ENCODE measurements at regions not wholly inside any gene's neighbourhood (a gene's known extent, or its start where the extent isn't known, plus 50 kb on each side); places are given as distances from the start of the nearest gene placed in this dataset.

DNA sequence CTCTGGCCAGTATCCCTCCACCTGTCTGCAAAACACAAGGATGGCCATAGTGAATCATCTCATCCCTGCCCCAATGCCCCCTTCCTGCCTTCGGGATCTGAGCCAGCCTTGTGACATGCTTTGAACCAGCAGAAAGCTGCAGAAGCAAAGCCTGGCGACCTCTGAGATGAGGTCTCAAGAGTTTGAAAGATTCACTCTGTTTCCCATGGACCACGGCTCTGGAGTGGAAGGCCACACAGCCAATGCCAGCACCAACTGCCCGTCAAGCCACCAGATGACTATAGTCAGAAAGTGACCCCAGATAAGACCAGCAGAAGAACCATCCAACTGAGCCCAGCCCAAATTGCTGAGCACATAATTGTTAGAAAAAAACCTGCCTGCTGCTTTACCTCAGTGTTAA lies 193.9 kb upstream of the PPP2R2D start:
- TF ChIP-seq, protein P1, sequence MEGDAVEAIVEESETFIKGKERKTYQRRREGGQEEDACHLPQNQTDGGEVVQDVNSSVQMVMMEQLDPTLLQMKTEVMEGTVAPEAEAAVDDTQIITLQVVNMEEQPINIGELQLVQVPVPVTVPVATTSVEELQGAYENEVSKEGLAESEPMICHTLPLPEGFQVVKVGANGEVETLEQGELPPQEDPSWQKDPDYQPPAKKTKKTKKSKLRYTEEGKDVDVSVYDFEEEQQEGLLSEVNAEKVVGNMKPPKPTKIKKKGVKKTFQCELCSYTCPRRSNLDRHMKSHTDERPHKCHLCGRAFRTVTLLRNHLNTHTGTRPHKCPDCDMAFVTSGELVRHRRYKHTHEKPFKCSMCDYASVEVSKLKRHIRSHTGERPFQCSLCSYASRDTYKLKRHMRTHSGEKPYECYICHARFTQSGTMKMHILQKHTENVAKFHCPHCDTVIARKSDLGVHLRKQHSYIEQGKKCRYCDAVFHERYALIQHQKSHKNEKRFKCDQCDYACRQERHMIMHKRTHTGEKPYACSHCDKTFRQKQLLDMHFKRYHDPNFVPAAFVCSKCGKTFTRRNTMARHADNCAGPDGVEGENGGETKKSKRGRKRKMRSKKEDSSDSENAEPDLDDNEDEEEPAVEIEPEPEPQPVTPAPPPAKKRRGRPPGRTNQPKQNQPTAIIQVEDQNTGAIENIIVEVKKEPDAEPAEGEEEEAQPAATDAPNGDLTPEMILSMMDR (IDR thresholded peaks at IDR 0.05; ENCODE audit: low read depth, low read length): no peak
- TF ChIP-seq POLR2A (IDR thresholded peaks at IDR 0.05; ENCODE audit: extremely low read depth, insufficient read length) (no peak), MYC (IDR thresholded peaks at IDR 0.05; ENCODE audit: low read depth, low read length) (no peak)
- TF ChIP-seq, protein P2, sequence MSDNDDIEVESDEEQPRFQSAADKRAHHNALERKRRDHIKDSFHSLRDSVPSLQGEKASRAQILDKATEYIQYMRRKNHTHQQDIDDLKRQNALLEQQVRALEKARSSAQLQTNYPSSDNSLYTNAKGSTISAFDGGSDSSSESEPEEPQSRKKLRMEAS (IDR thresholded peaks at IDR 0.05; ENCODE audit: low read depth, low read length): no peak

Data from NB4 (cell line).